ENCODE measurements at regions not wholly inside any gene's neighbourhood (a gene's known extent, or its start where the extent isn't known, plus 50 kb on each side); places are given as distances from the start of the nearest gene placed in this dataset.

DNA sequence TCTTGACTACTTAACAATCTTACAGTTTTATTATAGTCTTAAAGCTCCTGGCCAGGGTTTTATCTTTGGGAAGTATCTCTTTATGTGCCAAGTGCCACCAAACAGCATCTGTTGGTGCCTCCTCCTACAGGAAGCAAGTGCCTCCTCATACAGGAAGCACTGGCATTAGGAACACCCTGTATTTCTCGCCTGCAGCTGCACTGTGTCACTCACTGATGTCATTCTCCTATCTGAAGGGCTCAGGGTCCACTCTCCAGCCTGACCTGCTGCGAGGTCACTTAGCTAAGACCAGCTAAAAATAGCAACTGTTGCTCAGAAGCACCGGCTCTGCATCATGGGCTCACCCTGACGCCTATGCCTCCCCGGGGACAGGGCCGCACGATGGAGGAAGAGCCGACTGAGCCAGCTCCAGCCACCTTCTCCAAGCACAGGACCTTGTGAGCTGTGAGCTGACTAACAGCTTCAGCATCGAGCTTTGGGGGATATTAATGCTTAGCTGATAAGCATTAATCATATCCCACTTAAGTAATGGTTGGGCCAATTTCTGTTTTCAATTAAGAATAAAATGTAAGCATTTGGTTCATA lies 66.3 kb upstream of the CD93 start:
- H3K36me3 ChIP-seq (ENCODE audit: control insufficient read depth in 4 of 4, insufficient read depth in 3 of 4, low read depth in 1 of 4, low read length in 3 of 4): no peaks in the 10 kb centered on the region
- H3K27ac ChIP-seq (ENCODE audit: low read depth in 1 of 2, low read length in 2 of 2): no peak overlapping the region
- no peaks in the 10 kb centered on the region for H3K9me3 ChIP-seq (ENCODE audit: control insufficient read depth in 4 of 4, low read length in 3 of 4)
- H3K4me3 ChIP-seq (ENCODE audit: low read depth in 1 of 3, low read length in 3 of 3): no peak overlapping the region
- peak; percentile 55 for DNase-seq (ENCODE audit: low spot score)
- 26% methylated on average over 9 of the region's 9 CpGs for WGBS
- no peak overlapping the region for H3K9ac ChIP-seq (ENCODE audit: low read depth in 1 of 2, low read length in 2 of 2)
- H3K27me3 ChIP-seq (ENCODE audit: control insufficient read depth in 4 of 4, insufficient read depth in 4 of 4, low read length in 3 of 4): no peaks in the 10 kb centered on the region
- H3K4me1 ChIP-seq (ENCODE audit: control insufficient read depth in 4 of 4, insufficient read depth in 4 of 4, low read length in 3 of 4): no peaks in the 10 kb centered on the region
- peak; percentile 43 for TF ChIP-seq SP1 (IDR thresholded peaks at IDR 0.05)
- TF ChIP-seq, protein P1, sequence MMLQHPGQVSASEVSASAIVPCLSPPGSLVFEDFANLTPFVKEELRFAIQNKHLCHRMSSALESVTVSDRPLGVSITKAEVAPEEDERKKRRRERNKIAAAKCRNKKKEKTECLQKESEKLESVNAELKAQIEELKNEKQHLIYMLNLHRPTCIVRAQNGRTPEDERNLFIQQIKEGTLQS (IDR thresholded peaks at IDR 0.05): no peak
- peak in 1 of 2 donors; percentile 18 for TF ChIP-seq RAD21 (IDR thresholded peaks at IDR 0.05)
- no peak for TF ChIP-seq HNF4G (IDR thresholded peaks at IDR 0.05)
- peak; percentile 25 to 57 for TF ChIP-seq RXRA (IDR thresholded peaks at IDR 0.05)
- peak; percentile 93 for TF ChIP-seq NR2F2 (IDR thresholded peaks at IDR 0.05)

DNA sequence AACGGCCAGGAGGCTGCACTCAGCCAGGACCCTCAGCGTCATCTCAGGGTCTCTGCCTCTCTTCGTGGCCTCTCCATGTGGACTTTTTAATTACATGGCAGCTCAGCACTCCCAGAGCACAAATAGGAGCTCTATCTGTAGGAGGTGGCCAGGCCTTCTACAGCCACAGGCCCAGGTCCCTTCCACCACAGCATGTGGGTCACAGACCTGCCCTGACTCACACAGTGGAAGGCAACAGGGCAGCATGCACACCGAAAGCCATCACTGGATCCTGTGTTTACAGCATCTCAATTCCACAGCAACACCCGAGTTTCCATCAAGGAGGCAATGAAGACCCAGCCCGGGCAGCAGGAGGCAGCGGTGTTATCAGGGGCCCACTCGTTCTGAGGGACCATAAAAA lies 65.8 kb upstream of the CD93 start:
- 84% methylated on average over 8 of the region's 8 CpGs for WGBS
- no peak overlapping the region for H3K9ac ChIP-seq (ENCODE audit: low read depth in 1 of 2, low read length in 2 of 2)
- H3K36me3 ChIP-seq (ENCODE audit: control insufficient read depth in 4 of 4, insufficient read depth in 3 of 4, low read depth in 1 of 4, low read length in 3 of 4): no peaks in the 10 kb centered on the region
- no peaks in the 10 kb centered on the region for H3K9me3 ChIP-seq (ENCODE audit: control insufficient read depth in 4 of 4, low read length in 3 of 4)
- H3K27ac ChIP-seq (ENCODE audit: low read depth in 1 of 2, low read length in 2 of 2): no peak overlapping the region
- H3K27me3 ChIP-seq (ENCODE audit: control insufficient read depth in 4 of 4, insufficient read depth in 4 of 4, low read length in 3 of 4): no peaks in the 10 kb centered on the region
- TF ChIP-seq EGR1 (IDR thresholded peaks at IDR 0.05; ENCODE audit: low read depth in 2 of 2): no peak
- TF ChIP-seq ZBTB33 (IDR thresholded peaks at IDR 0.05): no peak
- no peak for TF ChIP-seq JUND (IDR thresholded peaks at IDR 0.05)
- TF ChIP-seq MAX (IDR thresholded peaks at IDR 0.05): no peak
- no peak for TF ChIP-seq GABPA (IDR thresholded peaks at IDR 0.05 in 1 of 2, conservative IDR thresholded peaks at IDR 0.05 in 1 of 2)
- TF ChIP-seq HNF4A (conservative IDR thresholded peaks at IDR 0.05): no peak
- H3K4me3 ChIP-seq (ENCODE audit: low read depth in 1 of 3, low read length in 3 of 3): no peak overlapping the region
- no peak for DNase-seq (ENCODE audit: low spot score)
- H3K4me1 ChIP-seq (ENCODE audit: control insufficient read depth in 4 of 4, insufficient read depth in 4 of 4, low read length in 3 of 4): no peaks in the 10 kb centered on the region

- Histone ChIP-seq H3K27ac (ENCODE audit: low read depth in 1 of 2, low read length in 2 of 2) (no peak overlapping the region), H3K9ac (ENCODE audit: low read depth in 1 of 2, low read length in 2 of 2) (no peak overlapping the region), H3K27me3 (ENCODE audit: control insufficient read depth in 4 of 4, insufficient read depth in 4 of 4, low read length in 3 of 4) (no peaks in the 10 kb centered on the region), H3K4me1 (ENCODE audit: control insufficient read depth in 4 of 4, insufficient read depth in 4 of 4, low read length in 3 of 4) (no peaks in the 10 kb centered on the region), H3K36me3 (ENCODE audit: control insufficient read depth in 4 of 4, insufficient read depth in 3 of 4, low read depth in 1 of 4, low read length in 3 of 4) (no peaks in the 10 kb centered on the region), H3K4me3 (ENCODE audit: low read depth in 1 of 3, low read length in 3 of 3) (no peak overlapping the region), H3K9me3 (ENCODE audit: control insufficient read depth in 4 of 4, low read length in 3 of 4) (no peaks in the 10 kb centered on the region)
- 85% methylated on average over 8 of the region's 8 CpGs for WGBS
- peak; percentile 25 for DNase-seq (ENCODE audit: low spot score)
- TF ChIP-seq GABPA (IDR thresholded peaks at IDR 0.05 in 1 of 2, conservative IDR thresholded peaks at IDR 0.05 in 1 of 2) (no peak), ZBTB33 (IDR thresholded peaks at IDR 0.05) (no peak), RAD21 (IDR thresholded peaks at IDR 0.05) (no peak), REST (IDR thresholded peaks at IDR 0.05) (no peak), FOXA1 (IDR thresholded peaks at IDR 0.05) (no peak)
Measured at GRCh38 chr20:23151008-23151703, 65.0 kb upstream of the CD93 start.
